Kidney tubule cell (primary cell): ENCODE measurements at regions not wholly inside any gene's neighbourhood (a gene's known extent, or its start where the extent isn't known, plus 50 kb on each side); places are given as distances from the start of the nearest gene placed in this dataset.

Experiments
- DNase-seq: peaks from one replicate; pipeline ENCODE4 v3.0.0-alpha.2; 2018; ENCODE audit warnings: low spot score

DNA sequence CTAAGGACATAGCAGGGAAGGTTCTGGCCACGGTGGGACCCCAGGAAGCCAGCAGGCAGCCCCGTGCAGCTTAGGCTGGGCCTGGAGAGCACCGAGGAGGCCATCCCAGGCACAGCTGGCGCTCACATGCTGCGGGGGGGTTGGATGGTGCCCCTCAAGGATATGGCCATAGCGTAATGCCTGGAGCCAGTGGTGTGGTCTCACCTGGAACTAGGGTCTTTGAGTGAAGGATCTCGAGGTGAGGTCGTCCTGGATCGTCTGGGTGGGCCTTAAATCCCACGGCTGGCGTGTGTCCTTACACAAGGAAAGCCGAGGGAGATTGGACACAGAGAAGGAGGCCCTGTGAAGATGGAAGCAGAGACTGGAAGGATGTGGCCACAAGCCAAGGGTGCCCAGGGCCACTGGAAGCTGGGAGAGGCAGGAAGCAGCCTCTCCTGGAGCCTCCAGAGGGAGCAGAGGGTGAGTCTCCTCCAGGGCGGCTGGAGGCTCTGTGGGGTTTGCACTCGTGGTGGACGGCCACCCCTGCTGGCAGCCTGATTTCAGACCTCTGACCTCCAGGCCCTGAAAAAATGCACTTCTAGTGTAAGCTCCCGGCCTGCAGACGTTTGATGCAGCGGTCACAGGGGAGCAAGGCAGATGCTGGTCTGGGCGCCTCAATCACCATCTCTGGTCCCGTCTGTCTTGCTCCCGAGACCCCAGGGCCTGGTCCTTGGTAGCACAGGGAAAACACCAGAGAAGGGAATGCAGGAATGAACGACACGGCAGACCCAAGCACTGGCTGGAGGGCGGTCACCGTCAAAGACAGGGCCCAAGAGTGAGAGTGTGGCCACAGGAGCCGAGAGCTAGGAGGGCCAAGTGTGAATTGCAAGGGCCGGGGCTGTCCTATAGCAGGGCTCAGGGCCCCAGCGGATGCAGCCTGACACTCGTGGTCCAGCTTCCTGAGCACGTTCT is 218.6 kb downstream of the KIF26A start:
- DNase-seq = no peak

DNA sequence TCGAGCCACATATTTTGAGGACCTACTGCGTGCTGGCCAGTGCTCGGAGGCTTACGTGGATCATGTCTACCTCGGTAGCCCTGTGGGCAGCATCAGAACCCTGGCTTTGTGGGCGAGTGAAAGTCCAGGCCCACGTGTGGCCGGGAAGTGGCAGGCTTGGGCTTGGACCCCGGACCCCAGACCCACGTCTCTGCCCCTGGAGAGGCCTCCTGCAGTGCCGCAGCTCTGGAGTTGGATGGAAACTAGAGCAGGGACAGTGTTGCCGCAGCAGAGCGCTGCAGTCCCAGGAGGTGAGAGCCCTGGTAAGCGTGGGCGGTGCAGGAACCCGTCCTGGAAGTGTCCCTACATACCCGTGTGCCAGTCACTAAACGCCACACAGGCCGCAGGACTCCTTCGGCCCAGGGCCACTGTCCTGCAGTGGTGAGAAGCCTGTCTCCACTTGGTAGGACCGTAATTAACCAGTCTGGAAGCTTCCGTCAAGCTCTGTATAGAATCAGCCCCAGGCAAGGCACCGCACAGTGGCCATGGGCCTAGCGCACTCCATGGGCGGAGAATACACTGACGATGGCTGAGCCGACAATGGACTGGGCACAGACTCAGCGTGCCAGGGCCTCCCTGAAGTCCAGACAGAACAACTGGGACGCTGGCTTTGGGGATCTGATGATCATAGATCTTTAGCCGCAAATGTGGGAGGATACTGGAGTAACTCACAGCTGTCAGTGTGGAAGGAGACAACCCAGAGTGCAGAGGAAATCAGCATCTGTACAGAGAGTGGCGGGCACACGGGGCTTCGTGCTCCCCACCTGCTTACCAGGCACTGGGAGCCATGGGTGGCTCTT is 219.5 kb downstream of the KIF26A start:
- no peak for DNase-seq

DNA sequence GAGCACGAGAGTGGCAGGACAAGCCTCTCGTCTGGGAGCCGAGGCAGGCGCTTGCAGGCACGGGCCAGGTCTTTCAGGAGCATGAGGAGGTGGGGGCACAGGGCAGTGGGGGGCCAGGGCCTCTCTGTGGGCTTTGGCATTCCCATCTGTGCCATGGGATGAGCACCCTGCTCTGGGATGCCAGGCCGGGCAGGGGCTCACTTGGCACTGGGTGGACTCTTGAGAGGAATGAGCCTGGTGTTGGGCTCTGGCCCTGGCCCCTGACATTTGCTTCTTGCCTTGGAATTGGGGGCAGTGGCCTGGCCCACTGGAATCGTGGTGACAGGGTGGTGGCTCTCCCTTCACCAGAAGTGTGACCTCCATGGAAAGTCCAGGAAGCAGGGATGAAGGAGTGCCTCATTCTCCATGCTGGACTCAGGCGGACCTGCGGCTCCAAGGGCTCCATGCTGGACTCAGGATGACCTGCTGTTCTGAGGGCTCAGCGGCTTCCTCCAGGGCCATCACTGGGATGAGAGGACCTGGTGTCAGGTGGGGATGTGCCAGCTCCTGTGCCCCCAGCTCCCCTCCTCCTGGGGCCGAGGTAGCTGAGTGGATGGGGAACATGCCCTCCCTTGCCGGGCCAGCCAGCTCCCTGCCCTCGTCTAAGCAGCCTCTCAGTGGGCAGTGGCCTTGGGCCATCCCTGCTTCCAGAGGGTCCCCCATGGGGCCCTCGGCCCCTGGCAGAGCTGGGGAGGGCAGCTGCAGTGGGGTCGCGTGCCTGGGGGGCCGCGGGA is 220.3 kb downstream of the KIF26A start:
- no peak for DNase-seq

DNA sequence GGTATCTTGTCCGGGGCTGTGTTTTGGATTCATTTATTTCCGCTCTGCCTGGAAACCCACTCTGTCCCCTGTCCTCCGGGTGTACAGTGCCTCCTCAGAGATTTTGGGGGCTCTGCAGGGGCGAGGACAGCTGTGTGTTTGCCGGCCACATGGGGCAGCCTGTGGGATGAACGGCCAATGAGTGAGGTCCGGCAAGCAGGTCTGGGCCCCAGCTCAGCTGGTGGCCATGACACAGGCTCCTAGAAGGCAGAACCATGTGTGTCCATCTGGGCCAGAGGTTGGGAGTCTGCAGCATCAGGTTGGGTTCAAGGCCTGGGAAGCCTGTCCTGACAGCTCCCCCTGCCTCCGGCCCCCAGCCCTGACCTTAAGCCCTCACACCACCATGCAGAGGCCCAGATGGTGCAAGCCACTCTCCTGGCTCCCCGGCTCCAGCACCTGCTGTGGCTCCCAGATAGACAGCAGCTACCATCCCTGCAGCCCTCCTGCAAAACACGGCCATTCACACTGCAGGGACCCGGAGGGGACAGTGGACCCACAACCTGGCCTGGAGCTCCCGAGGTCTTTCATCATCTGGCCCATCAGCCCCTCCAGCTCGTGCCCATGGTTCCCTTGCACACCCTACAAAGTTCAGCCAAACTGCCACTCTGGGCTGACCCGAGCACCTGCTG is 220.1 kb upstream of the C14orf180 start:
- no peak for DNase-seq

DNA sequence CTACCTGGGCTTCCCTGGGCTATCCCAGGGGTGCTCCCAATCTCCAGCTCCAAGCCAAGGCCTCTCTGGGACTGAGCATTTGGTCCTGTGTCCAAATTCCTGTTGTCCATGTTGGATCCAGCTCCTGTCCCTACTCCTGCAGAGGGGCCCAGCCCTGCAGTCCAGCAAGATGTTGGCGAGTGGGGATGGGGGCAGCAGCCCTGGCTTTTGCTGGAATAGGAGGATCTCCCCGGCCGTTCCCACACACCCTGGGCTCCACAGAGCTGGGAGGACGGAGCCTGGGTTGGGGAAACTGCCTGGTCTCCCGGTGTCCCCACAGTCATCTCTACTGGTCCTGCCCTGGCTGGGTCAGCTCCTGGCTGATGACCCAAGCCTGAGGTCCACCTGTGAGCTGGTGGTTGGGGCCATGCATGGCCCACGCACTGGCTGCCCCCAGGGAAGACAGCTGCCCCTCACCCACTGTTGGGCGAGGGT is 219.6 kb upstream of the C14orf180 start:
- no peak for DNase-seq

DNA sequence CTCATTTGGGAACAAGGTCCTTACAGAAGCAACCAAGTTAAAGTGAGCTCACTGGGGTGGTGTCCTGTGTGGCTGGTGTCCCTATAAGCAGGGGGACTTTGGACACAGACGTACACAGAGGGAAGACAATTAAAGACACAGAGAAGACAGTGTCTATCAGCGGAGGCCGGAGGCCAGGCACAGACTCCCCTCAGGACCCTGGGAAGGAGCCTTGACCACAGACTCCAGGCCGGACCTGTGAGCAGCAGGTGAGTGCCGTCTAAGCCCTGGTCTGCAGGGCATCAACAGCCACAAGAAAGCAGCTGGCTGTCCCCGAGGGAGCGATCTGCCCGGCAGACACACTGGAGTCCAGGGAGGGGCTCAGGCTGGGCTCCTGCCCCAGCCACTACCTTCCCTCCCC is 219.1 kb upstream of the C14orf180 start:
- no peak for DNase-seq

DNA sequence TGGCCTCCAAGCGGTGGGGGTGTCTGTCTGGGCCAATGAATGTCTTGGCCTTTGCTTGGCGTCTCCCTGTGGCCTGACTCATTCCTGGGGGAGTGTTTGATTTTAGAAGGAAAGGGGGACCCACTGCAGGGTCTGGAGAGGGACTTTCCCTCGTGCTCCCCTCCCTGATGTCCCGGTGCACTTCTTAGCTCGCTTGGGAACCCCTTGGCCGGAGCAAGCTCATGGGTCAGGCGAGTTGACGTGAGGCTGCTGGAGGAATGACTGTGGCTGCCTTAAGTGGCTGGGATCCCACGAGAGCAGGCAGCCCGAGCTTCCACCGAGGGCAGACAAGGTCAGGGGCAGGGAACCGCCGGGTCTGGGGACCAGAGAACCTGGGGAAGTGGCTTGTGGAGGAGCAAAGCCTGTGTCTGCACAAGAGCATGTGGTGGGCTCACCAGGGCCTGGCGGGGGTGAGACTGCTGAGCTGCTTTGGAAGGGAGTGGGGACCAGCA is 218.4 kb upstream of the C14orf180 start:
- no peak for DNase-seq

DNA sequence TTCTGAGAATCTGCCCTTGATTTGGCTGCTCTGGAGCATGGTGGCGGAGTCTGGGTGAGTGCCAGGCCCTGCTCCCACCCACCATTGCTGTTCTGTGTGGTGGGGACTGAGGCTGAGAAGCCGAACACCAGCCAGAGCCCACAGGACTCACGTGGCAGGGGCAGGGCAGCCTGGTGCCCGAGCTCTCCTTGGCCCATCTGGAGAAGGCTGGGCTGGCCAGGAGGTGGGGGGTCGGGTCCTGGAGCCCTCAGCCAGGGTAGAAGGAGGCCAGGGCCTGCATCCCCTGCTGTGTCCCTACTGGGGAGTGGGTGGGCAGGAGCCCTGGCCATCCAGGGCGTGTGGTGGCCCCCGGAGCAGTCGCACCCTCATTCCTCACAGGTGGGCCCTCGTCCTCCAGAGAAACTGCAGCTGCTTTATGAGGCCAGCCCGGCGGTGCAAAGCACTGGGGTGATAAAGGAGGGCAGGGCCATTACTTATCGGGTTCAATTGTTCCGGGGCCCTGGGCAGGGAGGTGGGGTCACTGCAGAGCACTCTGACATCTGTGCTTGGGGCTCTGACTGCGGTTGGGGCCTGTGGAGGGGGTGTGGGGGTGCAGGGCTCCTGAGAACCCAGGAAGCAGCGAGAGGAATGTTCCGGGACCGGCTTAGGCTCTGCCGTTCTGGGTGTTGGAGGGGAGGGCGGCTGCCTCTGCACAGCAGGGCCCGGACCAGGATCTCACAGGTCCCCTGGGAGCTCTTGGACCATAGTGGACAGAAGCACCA is 217.5 kb upstream of the C14orf180 start:
- DNase-seq = no peak

DNA sequence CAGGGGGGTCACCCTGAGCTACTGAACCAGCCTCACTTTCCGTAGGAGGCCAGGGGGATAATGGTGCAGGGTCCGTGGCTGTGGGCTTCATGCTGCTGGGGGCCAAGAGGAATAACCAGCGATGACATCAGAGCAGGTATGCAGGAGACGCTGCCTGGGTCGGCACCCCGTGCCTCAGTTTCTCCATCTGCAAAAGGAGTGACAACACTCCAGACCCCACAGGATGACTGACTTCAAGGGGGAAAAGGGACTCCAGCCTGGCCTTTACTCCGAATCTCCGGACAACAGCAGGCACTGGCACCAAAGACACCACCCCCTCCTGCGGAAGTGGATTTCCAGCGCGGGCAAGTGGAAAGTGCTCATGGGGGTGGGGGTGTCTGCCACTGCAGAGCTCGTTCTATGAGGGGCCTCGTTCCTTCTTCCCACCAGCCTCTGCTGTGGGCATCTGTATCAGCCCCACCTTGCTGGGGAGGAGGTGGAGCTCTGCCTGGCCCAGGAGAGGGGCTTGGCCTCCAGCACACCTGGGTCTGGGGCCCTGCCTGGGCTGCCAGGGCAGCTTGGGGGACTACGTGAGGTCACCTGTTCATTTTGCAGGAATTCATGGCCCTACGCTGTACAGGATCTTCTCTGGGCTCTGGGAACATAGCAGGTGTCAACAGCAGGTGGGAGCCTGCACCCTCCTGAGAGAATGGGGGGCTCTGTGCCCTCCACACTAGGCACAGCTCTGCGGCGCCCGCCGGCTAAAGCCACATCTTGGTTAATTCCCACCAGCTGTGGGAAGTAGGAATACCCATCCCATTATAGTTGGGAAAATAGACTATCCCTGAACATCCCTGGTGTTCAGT is 216.6 kb upstream of the C14orf180 start:
- DNase-seq = no peak

DNA sequence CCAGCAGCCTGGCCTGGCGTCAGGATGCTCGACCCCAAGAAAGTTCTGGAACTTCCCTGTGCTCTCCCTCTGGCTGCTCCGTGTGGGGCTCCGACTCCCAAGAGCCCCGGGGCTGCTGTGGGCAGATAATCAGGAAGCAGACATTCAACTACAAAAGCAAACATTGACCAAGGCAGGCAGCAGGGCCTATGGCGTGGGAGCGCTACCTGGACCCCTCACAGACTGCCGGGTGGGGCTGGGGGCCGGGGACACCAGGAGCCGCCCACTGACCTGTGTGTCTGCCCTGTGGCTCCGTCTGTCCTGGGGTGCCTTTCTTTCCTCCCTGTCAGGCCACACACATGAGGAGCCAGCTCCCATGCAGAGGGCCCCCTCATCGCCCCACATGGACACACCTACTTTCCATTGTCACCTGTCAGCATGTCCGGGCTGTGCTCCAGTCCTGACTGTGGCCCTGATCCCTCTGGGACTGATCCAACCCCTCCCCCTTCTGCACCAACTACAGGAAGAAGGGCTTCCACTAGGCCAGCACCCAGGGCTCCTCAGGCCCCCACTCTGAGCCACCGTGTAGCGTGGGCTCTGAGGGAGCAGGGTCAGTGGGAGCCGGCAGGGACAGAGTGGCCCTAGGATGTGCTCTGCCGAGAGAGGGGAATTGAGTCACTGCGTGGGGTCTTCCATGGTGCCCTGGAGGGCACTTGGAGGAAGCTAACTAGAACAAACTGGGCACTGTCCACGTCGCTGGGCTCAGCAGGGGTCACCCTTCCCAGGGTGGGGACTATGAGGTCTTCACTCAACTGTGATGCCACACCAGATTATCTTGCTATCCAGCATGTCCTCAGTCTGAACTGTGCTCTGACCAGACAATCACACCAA is 215.4 kb upstream of the C14orf180 start:
- no peak for DNase-seq

DNA sequence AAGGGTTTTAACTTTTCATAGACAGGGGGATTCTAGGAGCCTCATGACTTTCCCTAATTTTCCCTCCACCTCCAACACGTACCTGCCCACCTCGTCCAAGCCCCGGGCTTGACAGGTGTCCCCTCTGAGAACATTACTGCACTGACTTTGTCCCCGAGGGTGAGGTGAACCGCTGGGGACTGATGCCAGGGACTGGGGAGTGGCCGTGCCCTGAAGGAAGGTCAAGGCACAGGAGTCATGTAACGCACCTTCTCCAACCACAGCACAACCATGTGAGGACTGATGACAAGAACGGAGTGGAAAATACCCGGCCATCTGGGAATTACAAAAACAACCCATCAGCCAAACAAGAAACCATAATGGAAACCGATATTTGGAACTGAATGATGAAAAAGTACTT is 214.7 kb upstream of the C14orf180 start:
- no peak for DNase-seq

DNA sequence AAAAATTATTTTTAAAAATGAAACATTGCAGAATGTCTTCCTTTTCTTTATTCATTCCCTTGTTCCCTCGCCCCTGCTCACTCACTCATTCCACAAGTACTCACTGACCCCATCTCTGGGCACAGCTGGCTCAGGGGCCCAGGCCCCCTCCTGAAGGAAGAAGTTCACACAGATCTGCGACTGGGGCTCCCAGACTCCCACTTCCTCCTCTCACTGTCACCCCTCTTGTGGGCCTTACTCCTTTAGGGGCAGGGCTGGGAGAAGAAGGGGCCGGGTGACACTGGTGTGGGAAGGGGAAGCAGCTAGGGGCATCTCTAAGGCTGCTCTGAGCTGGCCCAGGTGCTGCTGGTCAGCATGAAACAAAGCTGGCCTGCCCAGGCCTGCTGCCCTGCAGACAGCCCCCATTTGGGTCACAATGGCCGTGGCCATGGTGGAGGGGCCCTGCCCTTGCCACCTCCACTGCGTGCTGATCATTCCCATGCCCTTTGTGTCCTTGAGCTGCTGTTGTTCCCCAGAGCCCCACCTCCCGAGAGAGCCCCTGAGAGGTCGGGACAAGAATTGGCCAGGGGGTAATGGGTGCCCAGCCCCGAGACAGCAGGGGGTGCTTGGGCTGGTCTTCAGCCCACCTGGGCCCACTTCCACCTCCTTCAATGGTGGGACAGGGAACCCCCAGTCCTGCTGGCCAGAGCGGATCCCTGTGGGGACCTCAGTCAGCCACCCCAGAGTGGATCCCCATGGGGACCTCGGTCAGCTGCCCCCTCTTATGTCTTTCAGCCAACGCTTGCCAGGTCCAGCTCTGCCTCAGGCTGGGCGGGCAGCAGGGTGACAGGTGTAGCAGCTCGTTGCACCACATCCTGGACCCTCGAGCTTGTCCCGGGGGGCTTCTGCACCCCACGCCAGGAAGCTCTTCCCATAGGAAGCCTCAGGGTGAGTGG is 212.4 kb upstream of the C14orf180 start:
- DNase-seq = no peak

DNA sequence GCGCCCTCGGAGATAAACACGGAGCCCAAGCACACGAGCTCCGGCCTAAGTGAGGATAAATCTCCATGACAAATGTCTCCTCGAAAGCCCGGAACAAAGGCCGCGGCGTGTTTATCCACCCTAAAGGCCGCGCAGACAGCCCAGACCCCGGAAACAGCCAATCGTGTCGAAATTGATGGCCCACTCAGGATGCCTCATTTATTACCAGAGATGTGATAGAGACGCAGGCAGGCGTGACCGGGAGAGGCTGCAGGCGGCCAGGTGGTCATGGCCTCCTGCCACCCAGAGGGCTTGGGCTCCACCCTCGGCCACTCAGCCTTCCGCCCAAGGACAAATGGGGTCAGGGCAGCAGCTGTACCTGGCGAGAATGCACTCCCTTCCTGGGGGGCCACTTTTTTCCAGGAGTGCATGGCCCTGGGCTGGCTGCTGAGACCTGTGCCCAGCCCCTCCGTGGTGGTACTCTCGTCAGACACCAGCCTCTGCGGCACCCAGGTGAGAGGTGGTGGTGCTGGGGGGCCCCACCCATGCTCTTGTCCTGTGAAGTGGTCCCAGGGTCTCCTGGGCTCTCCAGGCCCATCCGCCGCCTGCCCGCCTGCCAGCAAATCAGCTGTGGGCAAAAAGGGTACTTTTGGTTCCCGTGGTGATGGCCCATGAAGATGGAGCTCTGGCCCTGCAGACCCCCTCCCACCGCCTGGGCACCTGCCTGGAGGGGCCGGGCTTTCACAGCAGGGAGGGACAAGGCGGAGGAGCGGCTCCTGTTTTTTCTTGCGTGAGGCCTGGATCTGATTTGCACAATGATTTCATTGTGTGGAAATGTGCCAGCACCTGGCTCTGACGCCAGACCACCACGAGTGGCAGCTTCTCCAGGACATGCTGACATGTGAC is 211.5 kb upstream of the C14orf180 start:
- DNase-seq = no peak

DNA sequence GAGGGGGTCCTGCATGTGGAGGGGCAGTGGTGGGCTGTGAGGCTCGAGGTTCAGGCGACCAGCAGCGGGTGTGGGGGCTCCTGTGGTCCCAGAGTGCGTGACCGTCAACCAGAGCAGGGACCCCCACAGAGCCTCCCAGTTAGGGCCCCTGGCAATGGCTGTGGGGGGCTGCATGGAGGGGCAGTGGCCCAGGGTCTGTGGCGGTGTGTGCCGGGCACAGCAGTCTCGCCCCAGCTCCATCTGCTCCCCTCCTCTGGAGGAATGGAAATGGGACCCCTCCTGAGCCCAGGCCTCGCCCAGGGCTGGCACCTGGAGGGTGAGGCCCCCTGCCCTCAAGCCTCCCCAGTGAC is 210.8 kb upstream of the C14orf180 start:
- no peak for DNase-seq

DNA sequence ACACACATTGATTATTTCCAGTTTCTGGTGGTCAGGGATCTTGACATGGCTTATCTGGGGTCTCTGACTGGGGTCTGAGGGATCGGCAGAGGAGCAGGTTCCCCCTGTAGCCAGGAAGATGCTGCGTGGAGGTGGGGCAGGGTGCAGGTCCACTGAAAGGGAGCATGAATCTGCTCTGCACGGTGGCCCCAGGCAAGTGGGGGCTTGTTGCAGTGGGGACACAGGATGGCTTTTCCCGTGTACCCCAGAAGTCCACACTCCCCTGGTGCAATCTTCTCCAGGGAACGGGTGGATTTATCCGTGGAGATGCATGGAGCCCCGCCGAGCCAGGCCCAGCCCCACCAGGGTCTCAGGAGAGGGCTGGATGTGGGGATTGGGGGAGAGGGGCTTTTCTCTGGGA is 210.4 kb upstream of the C14orf180 start:
- no peak for DNase-seq

DNA sequence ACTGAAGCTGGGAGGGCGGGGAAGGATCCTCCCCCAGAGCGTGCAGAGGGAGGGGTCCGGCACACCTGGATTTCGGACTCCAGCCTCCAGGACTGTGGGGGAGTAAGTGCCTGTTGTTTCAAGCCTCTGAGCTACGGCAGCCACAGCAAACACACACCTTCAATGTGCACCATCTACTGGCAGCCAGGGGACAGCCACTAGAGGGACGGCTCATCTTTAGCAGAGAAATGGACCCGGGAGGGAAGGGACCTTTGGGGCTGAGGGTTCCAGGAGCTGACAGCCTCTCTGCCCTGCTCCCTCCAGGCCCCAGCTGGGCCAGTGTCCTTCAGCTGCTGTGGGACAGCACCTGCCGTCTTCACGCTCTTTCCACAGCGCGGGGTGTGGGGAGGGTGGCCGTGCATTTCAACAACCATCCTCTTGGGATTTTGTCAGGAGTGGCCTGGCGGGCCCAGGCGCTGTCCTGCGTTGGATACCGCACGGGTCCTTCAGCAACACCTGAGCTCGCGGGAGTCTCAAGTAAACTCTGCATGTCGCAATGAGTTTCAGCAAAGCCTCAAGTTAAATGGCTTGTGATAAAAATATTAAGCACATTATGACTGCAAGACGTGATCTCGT is 209.2 kb upstream of the C14orf180 start:
- DNase-seq = peak; percentile 18
